Renal pelvis (tissue), 1 donor: ENCODE measurements at regions not wholly inside any gene's neighbourhood (a gene's known extent, or its start where the extent isn't known, plus 50 kb on each side); places are given as distances from the start of the nearest gene placed in this dataset.
"Not testable (repeated sequence)": the region's sequence is repeated elsewhere in the genome, so short reads cannot be mapped to it uniquely, and the experiment has no call there.

Source experiments
- DNase-seq: peaks from one replicate; pipeline ENCODE4 v3.0.0-alpha.2; 2013

DNA sequence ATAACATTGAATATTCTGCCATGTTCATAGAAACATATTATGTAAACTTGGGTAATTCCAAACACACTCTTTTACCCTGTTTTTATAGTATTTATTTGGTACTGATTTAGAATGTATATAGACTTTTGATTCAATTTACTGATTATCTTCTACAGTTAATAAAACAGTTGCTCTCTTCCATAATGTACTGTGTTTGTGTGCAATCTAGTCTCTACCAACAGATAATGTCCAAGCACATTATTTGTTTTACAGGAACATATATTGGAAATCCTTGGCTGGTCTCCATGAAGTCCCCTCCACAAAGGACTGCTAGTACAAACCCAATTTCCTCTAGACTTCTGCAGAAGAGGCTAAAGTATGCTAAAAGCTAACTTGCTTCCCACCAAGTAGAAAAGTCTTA is 386.6 kb downstream of the RND3 start:
- DNase-seq, result no peak

DNA sequence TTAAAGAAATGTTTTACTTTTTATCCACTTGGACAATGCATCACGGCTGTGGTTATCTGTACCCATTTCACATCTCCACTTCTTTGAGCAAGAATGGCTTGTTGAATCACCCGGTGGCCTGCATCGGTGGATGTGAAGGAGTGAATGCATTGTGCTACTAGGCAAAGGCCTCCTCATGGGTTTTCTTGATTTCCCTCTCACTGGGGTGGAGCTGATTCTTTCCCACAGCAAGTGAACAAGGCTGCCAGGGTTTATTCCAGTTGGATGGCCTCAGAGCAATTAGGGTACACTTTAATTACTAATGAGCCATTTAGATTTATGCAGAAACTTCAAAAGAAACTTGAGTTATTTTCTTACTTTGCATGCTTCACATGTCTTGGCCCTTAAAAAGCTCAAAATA is 387.1 kb downstream of the RND3 start:
- DNase-seq, result no peak

DNA sequence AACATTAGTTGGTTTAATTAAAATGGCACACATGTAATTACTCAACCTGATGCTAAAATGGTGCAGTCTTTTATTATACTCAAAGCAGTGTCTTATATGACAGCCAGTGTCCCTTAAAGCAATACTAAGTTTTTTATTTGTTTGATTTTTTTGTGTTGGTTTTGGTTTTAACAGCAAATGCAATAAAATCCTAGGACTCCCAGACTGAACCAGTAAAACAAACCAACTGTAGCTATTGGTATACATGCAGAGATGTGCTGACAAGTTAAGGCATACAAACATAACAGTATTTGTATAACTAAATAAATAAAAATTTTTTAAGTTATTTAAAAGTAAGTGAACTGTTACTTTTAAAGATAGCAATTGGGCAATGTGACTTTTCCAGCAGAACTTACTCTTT is 387.7 kb downstream of the RND3 start:
- no peak for DNase-seq

DNA sequence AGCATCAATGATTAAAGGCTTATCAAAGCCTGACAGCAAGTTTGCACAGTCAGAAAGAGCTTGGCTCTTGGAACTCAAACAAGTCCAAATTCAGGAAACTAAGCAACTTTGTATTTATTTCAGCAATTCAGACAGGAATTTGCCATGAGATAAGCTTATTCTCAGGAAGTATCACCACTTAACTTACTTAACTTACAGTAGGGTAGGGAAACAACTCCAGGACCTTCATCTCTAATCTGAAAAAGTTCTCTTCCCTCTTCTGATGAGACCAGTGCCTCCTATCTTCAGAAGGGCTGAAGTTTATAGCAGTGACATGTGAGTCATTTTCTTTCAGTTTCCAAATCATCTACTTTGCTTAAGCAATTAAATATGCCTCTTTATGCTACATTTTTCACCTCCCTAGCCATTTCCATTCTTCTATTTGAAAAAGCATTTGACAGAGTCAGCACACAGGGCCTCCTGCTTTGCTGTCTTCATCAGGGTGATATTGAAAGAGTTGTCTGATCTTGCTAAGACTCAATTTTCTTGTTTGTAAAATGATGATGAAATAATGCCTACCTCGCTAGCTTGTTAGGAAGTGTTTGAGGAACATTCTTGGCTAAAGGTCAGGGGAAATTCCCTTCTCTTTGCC is 389.5 kb downstream of the RND3 start:
- no peak for DNase-seq

DNA sequence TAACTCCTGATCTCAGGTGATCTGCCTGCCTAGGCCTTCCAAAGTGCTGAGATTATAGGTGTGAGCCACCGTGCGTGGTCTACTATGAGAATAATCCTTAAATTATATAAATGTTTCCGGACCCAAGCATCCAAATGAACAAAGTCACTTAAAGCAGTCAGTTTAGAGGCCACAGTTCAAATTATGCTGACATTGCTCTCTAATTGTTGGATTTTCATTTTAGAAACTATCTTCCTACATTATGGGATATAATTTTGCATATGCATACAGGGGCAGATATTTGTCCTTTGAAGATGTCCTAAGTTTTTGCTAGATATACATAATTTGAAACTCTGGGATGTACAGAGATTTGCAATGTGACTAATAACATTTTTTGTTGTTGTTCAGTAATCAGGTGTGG is 390.1 kb downstream of the RND3 start:
- no peak for DNase-seq

DNA sequence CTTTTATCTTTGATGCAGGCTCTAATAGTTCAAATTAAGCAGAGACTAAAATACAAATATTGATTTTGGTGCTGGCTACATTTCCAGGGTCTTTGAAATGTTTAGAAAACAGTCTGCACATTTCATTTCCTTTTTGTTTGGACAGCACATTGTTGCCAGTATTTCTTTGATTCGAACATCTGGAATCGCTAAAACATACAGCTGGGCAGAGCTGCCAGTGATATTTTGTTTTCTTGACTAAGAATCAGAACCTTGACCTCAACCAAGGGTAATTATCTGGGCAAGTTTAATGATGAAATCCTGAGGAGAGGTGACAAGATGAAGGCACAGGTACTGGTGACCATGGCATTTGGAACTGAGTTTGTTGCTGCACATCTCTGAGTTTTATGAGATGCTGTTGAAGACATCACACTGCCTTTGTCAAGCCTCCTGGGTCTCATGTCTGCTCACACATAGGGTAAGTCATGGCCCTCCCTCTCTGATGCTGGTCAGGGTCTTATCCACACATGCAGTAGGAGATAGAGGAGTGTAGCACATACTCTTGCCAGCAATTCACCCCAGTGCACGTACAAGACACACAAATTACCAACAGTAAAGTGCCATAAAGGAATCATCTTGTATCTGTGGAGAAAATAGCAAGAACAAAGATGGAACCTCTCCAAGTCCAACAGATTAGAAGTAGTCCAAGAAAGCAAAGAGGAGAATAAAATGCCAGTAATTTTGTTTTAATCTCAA is 391.9 kb downstream of the RND3 start:
- DNase-seq, result no peak

DNA sequence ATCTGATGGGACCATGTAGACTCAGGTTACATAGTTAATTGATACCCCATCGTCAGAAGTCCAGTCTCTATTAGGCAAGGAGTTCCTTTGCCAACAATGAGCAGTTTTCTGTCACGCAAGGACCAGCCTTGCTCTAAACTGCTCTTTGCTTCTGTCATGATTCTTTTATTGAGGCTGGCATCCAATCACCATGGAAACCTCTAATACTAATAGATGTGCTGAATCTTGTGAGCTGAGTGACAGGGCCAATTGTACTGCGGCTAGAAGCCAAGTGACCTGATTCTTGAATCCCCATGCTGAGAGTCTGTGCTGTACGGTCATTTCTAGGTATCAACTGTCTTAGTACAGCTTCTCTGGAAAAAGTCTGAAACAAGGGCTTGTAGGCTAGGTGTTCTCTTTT is 395.6 kb downstream of the RND3 start:
- DNase-seq, result no peak

DNA sequence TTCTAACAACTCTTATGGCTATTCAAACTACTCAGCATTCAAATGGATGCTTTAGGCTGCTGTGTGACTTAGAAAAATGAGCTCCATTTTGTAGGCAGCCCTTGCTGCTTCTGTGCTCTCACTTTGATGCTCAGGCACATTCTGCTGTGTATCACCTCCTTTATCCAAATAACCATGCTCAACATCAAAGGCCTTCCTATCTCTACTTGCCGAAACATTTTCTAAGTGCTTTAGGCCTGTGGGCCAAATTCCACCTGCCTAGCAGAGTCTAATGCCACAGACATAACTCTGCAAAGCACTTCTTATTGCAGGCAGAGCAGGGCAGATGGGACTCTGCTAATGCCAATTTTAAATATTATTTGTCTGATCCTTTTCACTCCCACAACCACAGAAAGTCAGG is 397.4 kb downstream of the RND3 start:
- DNase-seq, result no peak

DNA sequence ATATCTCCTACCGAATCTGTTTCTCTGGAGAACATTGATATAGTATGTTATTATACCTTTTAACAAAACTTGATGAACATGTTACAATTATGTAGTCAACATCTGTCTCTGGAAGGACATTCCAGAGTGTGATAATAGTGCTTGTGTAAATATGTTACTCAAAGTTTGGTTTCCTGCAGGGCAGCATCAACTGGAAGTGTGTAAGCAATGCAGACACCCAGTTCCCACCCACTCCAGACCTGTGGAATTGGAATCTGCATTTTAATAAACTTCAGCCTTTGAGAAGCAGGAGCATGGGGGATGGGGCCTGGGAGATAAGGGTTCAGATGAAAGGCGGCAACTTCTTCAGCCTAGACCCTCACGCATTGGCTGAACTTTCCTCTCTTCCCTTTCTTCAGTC is 398.9 kb downstream of the RND3 start:
- DNase-seq, result no peak

DNA sequence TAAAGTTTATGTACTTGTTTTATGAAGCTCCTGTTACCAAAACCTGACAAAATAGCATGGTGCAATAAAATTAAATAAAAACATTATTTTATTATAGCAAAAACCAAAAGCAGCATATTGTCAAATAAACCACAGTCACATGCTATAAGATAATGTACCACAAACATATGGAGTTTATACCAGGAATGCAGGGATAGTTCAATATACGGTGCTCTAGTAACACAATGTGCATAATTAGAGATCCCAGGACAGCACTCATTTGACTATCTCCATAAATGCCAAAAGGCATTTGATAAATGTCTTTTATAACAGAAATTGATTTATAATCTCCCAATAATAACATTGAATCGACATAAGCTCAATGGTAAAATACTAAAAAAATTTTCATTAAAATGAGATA is 402.0 kb downstream of the RND3 start:
- no peak for DNase-seq

DNA sequence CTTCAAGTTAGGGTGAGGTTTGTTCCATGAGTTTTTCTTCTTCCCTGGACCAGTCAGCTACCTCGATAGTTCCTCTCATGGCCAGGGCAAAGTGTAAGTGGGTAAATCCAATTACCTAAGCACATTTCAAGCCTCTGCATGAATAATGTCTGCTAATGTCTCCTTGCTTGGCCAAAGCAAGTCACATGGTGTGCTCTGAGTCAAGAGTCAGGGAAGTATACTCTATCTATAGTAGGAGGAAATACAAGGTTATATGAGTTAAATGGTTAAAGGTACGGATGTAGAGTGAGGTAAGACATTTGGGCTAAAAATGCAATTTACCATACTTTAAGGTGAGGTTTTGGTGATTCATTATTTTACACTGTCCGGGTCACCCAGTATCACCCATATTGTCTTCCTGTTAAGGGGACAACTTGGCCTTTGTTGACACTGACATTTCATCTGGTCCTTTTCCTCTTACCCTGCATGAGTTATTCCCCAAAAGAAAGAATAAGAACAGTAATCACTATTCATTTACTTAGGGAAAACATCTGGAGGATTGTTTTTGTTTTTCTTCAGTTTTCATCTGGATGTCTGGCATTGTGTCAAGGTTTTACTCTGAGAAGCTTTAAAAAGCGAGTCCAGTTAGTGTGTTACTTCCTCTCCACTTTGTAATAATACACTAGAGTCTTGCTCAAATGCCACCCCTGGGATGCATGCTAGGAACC is 405.5 kb downstream of the RND3 start:
- peak; percentile 59 for DNase-seq

DNA sequence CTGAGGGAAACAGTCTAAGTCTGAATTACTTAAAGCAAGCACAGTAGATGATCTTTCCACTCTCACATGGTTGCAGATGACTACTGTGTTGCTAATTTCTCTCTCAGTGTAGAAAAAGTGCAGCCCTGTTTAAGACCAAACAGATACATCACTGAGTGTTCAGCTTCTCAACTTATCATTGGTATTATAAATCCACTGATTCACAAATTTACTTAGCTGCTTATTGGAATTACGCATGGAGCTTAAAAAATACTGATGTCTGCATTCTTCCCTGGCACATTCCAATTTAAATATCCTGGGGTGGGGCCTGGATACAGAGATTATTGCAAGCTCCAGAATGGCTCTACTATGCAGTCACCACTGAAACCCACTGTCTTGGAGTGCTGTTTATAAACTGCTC is 411.2 kb downstream of the RND3 start:
- DNase-seq, result no peak

DNA sequence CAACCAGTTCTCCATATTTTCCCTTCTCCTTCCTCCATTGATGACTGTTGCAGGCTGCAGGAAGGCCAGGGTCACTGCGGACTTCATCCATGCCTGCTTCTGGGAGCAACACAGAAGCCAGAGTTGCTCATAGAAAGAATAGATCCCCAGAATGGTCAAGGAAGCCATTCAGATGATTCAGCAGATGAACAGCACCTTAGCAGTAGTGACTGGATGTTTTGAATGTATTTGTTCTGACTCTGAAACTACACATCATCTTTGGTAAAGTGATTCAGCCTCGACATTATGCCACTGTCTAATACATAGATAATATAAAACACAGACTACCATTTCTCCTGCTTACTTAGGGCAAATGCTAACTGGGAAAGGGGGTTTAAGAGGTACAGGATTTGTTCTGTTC is 411.6 kb downstream of the RND3 start:
- no peak for DNase-seq

DNA sequence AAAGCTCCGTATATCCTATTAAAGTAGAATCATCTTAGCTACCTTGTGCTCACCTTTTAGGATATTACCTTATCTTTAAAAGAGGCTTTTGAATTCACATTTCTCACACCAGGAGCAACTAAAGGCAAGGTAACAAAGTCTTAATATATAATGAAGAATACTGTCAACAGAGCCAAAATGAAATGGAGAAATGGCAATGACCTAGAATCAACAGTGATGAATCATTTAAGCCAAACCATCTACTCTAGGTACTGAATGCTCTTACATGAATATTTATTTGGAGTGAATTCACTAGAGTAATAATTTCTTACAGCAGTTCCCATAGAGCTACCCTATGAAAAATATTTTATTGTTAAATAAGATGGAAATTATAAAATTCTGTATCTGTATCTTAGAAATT is 421.0 kb downstream of the RND3 start:
- no peak for DNase-seq

DNA sequence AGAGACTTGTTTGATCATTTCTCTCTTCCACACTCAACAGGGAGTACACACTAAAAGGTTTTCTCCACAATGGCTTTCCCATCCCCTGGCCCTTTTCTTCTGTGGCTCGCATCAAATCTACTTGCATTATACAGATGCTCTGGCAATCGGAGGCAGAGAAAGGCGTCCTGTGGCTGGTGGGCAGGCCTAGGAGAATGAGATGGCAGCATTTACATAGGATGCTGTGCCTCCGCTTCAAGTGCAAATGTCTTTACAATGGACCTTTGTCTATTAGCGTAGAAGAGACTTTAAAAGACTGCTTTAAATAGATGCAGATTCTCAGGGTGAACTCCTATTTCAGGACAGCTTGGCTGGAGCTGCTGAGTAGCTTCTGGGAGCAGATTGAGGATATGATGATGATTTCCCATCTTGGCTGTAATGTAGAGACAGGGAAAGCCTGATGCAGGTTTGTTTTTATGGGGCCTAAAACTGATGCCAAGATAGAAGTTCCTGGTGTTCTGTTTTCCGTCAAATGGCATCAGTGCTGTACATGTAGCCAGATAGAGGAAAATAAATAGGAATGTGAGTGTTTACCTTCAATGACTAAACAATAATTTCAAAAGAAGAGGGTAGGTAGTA is 423.4 kb downstream of the RND3 start:
- no peak for DNase-seq

DNA sequence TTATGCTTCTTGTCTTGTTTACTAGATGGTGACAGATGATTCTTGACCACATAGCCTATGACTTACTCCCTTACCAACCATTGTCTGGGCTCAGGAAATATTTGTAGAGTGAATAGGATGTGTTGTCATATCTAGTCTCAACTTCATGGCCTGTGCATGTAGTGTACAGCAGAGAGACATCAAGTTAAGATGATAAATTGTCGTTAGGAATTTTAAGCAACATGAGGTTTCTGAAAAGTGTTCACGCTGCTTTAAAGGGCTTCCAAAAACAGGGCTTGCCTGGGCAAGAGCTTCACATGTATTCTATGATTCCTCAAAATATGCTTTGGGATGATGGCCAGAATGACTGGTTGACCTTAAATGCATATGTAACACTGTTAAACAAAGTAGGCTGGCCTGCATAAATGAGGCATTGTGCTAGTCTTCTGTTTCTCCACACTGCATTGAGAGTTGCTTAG is 424.0 kb downstream of the RND3 start:
- no peak for DNase-seq

DNA sequence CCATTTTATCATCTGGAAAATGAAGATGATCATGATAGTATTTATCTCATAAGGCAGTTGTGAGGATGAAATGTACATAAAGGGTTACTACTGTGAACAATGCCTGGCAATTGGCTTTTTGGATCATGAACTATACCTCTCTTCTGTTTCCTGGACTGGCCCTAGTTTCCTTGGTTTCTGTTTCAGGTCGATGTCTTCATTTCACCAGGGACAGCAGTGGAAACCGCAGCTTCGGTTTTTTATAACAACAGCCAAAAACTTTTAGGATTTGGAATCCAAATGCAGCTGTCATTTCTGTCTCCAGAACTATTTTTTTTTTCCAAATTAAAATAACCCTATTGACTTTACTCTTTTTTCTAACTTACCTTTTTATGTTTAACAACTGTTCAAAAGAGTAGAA is 425.1 kb downstream of the RND3 start:
- DNase-seq, result no peak

DNA sequence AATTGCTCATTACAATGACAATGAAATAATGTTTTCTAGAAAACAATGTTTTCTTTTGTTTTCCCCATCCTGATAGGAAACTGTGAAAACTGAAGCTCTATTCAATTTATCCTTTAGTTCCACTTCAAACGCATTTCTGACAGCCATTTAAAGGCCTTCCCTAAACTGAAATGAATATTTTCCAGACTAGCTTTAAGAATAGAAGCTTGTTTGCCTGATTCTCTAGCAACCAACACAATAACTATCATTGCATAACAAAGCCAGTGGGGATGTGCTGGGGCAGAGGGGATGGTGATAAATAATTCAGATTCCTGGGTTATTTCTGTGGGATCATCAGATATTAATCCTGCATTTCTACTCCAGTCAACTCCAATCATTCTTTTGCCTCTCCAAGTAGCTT is 427.1 kb downstream of the RND3 start:
- no peak for DNase-seq

DNA sequence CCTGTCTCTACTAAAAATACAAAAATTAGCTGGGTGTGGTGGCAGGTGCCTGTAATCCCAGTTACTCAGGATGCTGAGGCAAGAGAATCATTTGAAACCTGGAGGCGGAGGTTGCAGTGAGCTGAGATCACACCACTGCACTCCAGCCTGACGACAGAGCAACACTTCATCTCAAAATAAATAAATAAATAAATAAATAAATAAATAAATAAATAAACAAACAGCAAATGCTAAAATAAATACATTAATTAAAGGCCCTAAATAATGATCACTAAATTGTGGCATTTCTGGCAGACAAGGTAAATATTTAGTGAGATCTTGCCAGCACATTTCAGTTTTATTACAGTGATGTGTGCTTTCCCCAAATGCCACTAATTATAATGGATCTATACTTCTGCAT is 427.8 kb downstream of the RND3 start:
- not testable (repeated sequence) for DNase-seq

DNA sequence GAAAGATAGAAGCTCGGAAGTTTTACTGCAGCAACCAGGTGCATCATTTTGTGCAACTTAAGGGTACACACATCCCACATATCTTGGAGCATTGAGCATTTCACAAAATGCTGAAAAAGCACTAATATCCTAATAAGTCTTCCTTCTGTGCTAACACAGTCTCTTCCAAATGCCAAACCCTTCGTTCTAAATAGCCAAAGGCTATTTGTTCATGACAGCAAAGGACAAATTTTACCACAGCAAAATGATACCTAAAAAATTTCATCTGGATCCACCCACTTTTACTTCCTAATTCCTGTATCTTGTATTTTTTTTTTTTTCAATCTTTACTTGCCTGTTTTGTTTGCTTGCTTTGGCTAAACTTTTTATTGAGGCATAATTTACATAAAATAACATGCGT is 435.0 kb downstream of the RND3 start:
- DNase-seq, result no peak

DNA sequence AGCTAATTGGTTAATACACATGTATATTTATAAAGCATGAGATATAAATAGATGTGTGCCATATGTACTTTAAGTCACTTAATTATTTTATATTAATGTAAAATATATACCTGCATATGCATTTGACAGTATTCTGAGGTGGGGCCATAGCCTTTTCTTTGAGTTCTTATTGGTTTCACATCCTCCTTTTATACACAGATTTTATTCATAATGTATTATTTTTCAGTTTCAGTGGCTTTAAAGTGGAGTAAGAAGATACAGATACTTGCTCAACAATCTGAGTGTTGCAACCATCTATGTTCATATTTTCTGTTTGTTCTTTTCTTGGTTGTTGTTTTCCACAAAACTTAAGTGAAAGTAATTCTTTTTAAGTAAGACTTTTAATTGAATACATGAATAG is 436.5 kb downstream of the RND3 start:
- no peak for DNase-seq

DNA sequence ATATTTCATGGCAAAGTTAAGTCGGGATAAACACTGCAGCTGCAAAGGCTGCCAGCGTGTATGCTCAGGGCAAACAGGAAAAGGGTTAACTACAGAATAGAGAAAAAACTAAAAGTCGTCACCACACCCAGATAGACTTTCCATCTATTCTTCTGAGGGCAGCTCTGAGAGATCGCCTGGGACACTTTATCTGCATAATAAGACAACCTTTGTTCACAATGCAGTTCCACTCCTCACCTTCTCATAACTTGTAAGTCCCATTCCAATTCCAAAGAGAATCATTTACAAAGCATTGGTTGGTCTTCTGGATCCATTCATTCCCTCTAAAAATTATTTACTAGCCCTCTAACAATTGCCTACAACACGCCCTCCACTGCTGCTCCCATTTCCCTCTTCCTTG is 437.4 kb downstream of the RND3 start:
- no peak for DNase-seq

DNA sequence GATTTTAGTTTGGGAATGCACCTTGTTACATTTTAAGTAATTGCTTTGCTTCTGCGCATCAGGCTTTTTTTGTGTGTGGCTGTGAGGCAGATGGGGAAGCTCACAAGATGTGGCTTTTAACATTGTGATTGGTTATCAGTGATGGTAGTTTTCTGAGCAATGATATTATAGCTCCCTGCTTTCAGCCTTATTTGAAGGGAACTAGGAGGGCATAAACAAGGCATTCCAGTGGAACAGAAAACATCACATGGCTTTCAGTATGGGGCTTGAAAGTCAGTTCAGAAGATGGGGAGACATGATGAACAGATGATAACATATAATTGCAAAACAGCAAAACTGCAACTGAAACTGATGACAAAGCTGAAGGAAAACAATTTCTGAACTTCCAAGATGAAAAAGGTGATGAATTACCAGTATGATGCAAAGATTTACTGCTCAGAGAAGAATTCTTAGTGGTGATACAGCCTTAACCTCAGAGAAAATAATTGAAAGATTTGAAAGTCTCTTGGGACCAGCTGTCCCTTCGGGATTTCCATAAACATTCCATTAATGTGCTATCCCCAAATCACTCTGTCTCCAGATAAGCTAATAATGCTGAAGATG is 439.7 kb downstream of the RND3 start:
- DNase-seq, result no peak
